ENCODE measurements at regions not wholly inside any gene's neighbourhood (a gene's known extent, or its start where the extent isn't known, plus 50 kb on each side); places are given as distances from the start of the nearest gene placed in this dataset.

DNA sequence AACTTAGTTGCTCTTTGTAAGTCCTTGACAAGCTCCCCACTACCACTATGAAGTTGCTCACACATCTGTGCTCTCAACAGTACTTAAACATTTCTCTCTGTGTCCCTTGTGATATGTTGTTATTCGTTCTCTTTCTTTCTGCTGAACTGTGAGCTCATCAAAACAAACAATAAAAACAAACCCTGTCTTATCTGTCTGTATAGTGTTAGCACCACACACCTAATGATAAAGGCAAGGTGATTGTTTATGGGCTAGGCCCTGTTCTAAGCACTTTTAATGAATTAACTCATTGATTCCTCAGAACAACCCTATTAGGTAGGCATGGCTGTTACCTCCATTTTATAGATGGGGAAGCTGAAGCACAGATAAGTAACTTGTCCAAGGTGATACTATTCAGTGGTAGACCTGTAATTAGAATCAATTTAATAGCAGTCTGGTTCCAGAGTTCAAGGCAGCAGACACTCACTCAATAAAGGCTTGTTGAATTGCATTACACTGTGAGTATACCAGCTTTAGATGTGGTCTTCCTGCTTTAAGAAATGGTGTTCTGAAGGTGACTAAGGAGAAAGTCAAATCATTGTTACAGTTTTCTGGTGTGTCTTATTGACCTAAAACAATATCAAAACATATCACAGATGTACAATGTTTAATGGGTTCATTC, 153.6 kb upstream of the ELL2 start:
- Histone ChIP-seq H3F3A (ENCODE audit: insufficient read depth, low read depth) (no peaks in the 10 kb centered on the region), H3K9me3 (ENCODE audit: insufficient read depth, low read depth) (no peaks in the 10 kb centered on the region), H3K79me2 (ENCODE audit: low read depth) (no peaks in the 10 kb centered on the region), H2AFZ (no peak overlapping the region), H3K4me1 (replicated peaks; ENCODE audit: insufficient read depth) (no peaks in the 10 kb centered on the region), H4K20me1 (ENCODE audit: insufficient read depth) (no peaks in the 10 kb centered on the region), H3K36me3 (ENCODE audit: low read depth) (no peaks in the 10 kb centered on the region), H3K27me3 (ENCODE audit: insufficient read depth, low read depth) (no peaks in the 10 kb centered on the region), H3K4me2 (no peak overlapping the region), H3K9me2 (ENCODE audit: insufficient read depth) (no peaks in the 10 kb centered on the region), H3K4me3 (no peak overlapping the region), H3K27ac (no peak overlapping the region)
- intact Hi-C loops (cut with micrococcal nuclease; ENCODE audit: unreplicated experiment) = no loop called here
- TF ChIP-seq EZH2 (IDR thresholded peaks at IDR 0.05; ENCODE audit: low read depth) (no peak), CTCF (conservative IDR thresholded peaks at IDR 0.05) (no peak)
- POLR2A ChIA-PET (ENCODE audit: unreplicated experiment) = interaction anchor here (0.6 kb wide), 1 partner anchor 18 kb away, joined by 9 read pairs; no protein-coding TSS in a partner anchor
- DNase-seq = no peak
- CTCF ChIA-PET = no interaction called here
- BruUV-seq (replicated peaks) = no TSS peak

GRCh38 chr5:96114736-96115135, 153.1 kb upstream of the ELL2 start:
- Histone ChIP-seq H3K9me2 (ENCODE audit: insufficient read depth) (no peaks in the 10 kb centered on the region), H3F3A (ENCODE audit: insufficient read depth, low read depth) (no peaks in the 10 kb centered on the region), H3K4me2 (no peak overlapping the region), H3K27me3 (ENCODE audit: insufficient read depth, low read depth) (no peaks in the 10 kb centered on the region), H3K79me2 (ENCODE audit: low read depth) (no peaks in the 10 kb centered on the region), H3K4me3 (no peak overlapping the region), H3K4me1 (replicated peaks; ENCODE audit: insufficient read depth) (no peaks in the 10 kb centered on the region), H3K36me3 (ENCODE audit: low read depth) (no peaks in the 10 kb centered on the region), H2AFZ (no peak overlapping the region), H3K9me3 (ENCODE audit: insufficient read depth, low read depth) (no peaks in the 10 kb centered on the region), H4K20me1 (ENCODE audit: insufficient read depth) (no peaks in the 10 kb centered on the region), H3K27ac (no peak overlapping the region)
- BruUV-seq (replicated peaks) = no TSS peak
- ChIA-PET POLR2A (ENCODE audit: unreplicated experiment) (no interaction called here), CTCF (no interaction called here)
- no peak for DNase-seq
- no peak for TF ChIP-seq EZH2 (IDR thresholded peaks at IDR 0.05; ENCODE audit: low read depth)
- no peak for TF ChIP-seq CTCF (conservative IDR thresholded peaks at IDR 0.05)
- intact Hi-C loops (cut with micrococcal nuclease; ENCODE audit: unreplicated experiment) = no loop called here

DNA sequence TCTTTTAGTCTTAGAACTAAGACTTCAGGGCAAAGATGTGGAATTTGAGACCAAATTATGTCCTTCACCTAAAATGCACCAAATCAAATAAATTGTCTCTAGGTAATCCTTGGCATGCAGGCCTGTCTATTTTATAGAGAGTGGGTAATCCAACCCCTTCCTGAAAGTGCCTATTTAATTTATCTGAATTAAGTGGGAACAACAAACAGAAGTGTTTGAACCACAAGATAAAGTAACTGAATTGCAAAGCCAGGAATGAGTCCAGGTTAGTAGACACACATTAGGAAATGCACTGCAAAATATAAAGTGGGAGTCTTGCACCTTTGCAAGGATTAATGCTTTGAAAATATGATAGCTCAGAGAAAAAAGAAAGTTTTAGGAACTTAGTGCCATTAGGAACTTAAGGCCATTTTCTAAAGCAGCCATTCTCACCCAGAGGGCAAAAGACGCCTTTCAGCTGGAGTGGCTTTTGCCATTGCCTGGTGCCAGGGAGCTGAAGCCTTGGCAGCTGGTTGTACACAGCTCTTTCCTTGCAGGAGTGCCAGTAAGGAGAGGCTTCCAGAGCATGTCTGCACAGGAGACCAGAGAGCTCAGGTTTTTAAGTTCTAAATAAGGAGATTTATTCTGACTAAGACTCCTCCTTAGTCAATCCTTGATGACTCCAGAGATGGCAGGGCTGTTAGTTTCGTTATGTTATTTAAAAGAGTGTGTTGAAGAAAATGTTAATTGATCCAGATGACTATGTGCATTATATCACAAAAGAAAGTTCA, 151.7 kb upstream of the ELL2 start:
- intact Hi-C loops (cut with micrococcal nuclease; ENCODE audit: unreplicated experiment) = no loop called here
- DNase-seq = no peak

More for the DNA sequence above, 151.7 kb upstream of the ELL2 start:
- Histone ChIP-seq H4K20me1 (ENCODE audit: insufficient read depth) (no peaks in the 10 kb centered on the region), H3K4me1 (replicated peaks; ENCODE audit: insufficient read depth) (no peaks in the 10 kb centered on the region), H3K9me2 (ENCODE audit: insufficient read depth) (no peaks in the 10 kb centered on the region), H3K36me3 (ENCODE audit: low read depth) (no peaks in the 10 kb centered on the region), H2AFZ (no peak overlapping the region), H3F3A (ENCODE audit: insufficient read depth, low read depth) (no peaks in the 10 kb centered on the region), H3K4me2 (no peak overlapping the region), H3K79me2 (ENCODE audit: low read depth) (no peaks in the 10 kb centered on the region), H3K4me3 (no peak overlapping the region), H3K27me3 (ENCODE audit: insufficient read depth, low read depth) (no peaks in the 10 kb centered on the region), H3K27ac (no peak overlapping the region), H3K9me3 (ENCODE audit: insufficient read depth, low read depth) (no peaks in the 10 kb centered on the region)
- TF ChIP-seq CTCF (conservative IDR thresholded peaks at IDR 0.05) (no peak), EZH2 (IDR thresholded peaks at IDR 0.05; ENCODE audit: low read depth) (no peak)
- CTCF ChIA-PET = no interaction called here
- POLR2A ChIA-PET (ENCODE audit: unreplicated experiment) = no interaction called here
- no TSS peak for BruUV-seq (replicated peaks)
